Body of pancreas (tissue), 4 donors: ENCODE measurements at regions not wholly inside any gene's neighbourhood (a gene's known extent, or its start where the extent isn't known, plus 50 kb on each side); places are given as distances from the start of the nearest gene placed in this dataset.

Source experiments
- ATAC-seq: fragments of 150-250 bp; one replicate; pipeline ENCODE4 v1.9.1; 2016
- DNase-seq, 4 donors: peaks; one replicate each; pipeline ENCODE4 v3.0.0-alpha.2; 2019
- H3K27ac ChIP-seq, 4 donors: fragments of 200-600 bp; sonication (generic); 1 replicate in 3 of 4; 2 replicates in 1 of 4; pipeline versions ENCODE4 v1.5.1 to v1.6.1; 2016 to 2019; ENCODE audit warnings: mild to moderate bottlenecking in 1 of 4, mixed read lengths in 1 of 4, moderate library complexity in 1 of 4
- H3K27me3 ChIP-seq, 2 donors: fragments of 200-600 bp; sonication (generic); one replicate each; pipeline ENCODE4 v1.6.0; 2016; ENCODE audit warnings: mild to moderate bottlenecking in 1 of 2
- H3K36me3 ChIP-seq, 2 donors: fragments of 200-600 bp; sonication (generic); replicated peaks in 1 of 2; 2 replicates each; pipeline ENCODE4 v1.5.1; 2016; ENCODE audit warnings: low read depth in 2 of 2; ENCODE audit not compliant: insufficient read depth in 1 of 2
- H3K4me1 ChIP-seq: fragments of 200-600 bp; sonication (generic); one replicate; pipeline ENCODE4 v1.6.0; 2016
- H3K4me3 ChIP-seq, 2 donors: fragments of 200-600 bp; sonication (generic); 1 replicate in 1 of 2; 2 replicates in 1 of 2; pipeline ENCODE4 v1.5.1; 2016 to 2019
- H3K9me3 ChIP-seq, 3 donors: fragments of 200-600 bp; sonication (generic); 1 replicate in 2 of 3; 2 replicates in 1 of 3; pipeline ENCODE4 v1.5.1; 2016
- POLR2A ChIP-seq, 3 donors: fragments of 450-650 bp; IDR thresholded peaks; one replicate each; pipeline ENCODE4 v1.6.1; 2016; ENCODE audit warnings: antibody characterized with exemption in 3 of 3, mild to moderate bottlenecking in 2 of 3
- WGBS, 2 donors: methylation state at CpG; one replicate each; pipeline ENCODE4 v1.1.5; 2017; 5-methylcytosine and 5-hydroxymethylcytosine counted together
- intact Hi-C: fragments of 100-400 bp; cut with DNase I; formaldehyde crosslinking; loops from one replicate; pipeline ENCODE4 v1.15.1; 2023
- TF ChIP-seq, protein P1 (sequence below), 7 experiments: fragments of 450-650 bp in 4 of 7; fragments of 200-600 bp in 3 of 7; sonication (generic) in 3 of 7; IDR thresholded peaks; one replicate each; pipeline ENCODE4 v1.5.1; 2016 to 2019; ENCODE audit warnings: antibody characterized with exemption in 7 of 7

DNA sequence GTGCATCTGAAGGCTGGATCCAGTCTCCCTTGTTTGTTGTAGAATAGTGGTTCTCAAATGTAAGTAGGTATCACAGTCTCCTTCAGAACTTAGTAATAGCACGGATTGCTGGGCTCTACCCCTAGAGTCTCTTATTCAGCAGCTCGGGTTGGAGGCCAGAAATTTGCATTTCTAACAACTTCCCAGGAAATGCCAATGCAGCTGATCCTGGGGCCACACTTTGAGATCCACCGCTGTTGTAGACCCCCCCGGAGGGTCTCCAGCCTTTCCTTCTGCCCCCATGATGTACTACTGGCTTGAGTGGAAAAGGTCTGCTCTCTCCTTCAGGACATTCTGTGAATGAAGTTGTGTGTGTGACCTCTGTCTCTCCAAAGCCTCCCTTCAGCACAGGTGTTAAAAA lies 153.8 kb upstream of the CTNNB1 start:
- no peaks in the 10 kb centered on the region for H3K36me3 ChIP-seq
- peaks cover 11% of the 10 kb centered on the region for H3K4me1 ChIP-seq
- no peak overlapping the region for H3K27ac ChIP-seq
- no peak overlapping the region for H3K4me3 ChIP-seq
- DNase-seq: no peak
- no peaks in the 10 kb centered on the region for H3K27me3 ChIP-seq
- no peaks in the 10 kb centered on the region for H3K9me3 ChIP-seq
- WGBS, 2 donors: 74 to 75% methylated on average over 4 of the region's 4 CpGs
- TF ChIP-seq, protein P1, sequence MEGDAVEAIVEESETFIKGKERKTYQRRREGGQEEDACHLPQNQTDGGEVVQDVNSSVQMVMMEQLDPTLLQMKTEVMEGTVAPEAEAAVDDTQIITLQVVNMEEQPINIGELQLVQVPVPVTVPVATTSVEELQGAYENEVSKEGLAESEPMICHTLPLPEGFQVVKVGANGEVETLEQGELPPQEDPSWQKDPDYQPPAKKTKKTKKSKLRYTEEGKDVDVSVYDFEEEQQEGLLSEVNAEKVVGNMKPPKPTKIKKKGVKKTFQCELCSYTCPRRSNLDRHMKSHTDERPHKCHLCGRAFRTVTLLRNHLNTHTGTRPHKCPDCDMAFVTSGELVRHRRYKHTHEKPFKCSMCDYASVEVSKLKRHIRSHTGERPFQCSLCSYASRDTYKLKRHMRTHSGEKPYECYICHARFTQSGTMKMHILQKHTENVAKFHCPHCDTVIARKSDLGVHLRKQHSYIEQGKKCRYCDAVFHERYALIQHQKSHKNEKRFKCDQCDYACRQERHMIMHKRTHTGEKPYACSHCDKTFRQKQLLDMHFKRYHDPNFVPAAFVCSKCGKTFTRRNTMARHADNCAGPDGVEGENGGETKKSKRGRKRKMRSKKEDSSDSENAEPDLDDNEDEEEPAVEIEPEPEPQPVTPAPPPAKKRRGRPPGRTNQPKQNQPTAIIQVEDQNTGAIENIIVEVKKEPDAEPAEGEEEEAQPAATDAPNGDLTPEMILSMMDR (IDR thresholded peaks at IDR 0.05): no peak
- no peak for TF ChIP-seq POLR2A (IDR thresholded peaks at IDR 0.05)
- intact Hi-C loops: no loop called here
- ATAC-seq: no peak

GRCh38 chr3:41050144-41050543 lies 149.2 kb upstream of the CTNNB1 start:
- intact Hi-C loops: no loop called here
- ATAC-seq (no peak), DNase-seq (no peak)
- Histone ChIP-seq H3K9me3 (no peaks in the 10 kb centered on the region), H3K4me3 (no peak overlapping the region), H3K27me3 (no peaks in the 10 kb centered on the region), H3K4me1 (no peaks in the 10 kb centered on the region), H3K27ac (no peak overlapping the region), H3K36me3 (no peaks in the 10 kb centered on the region)
- 78 to 87% methylated on average over 4 of the region's 4 CpGs for WGBS, 2 donors
- no peak for TF ChIP-seq POLR2A (IDR thresholded peaks at IDR 0.05)

GRCh38 chr3:41053220-41053619 lies 146.1 kb upstream of the CTNNB1 start:
- no peak for DNase-seq
- H3K27me3 ChIP-seq: no peaks in the 10 kb centered on the region
- 86 to 96% methylated on average over 2 of the region's 2 CpGs for WGBS, 2 donors
- H3K4me3 ChIP-seq: no peak overlapping the region
- ATAC-seq: no peak
- TF ChIP-seq, protein P1 (IDR thresholded peaks at IDR 0.05): no peak
- no peak for TF ChIP-seq POLR2A (IDR thresholded peaks at IDR 0.05)
- H3K27ac ChIP-seq: no peak overlapping the region
- no peaks in the 10 kb centered on the region for H3K9me3 ChIP-seq
- H3K36me3 ChIP-seq: no peaks in the 10 kb centered on the region
- intact Hi-C loops: no loop called here
- no peaks in the 10 kb centered on the region for H3K4me1 ChIP-seq

- intact Hi-C loops: no loop called here
Observed at GRCh38 chr3:41060106-41060505, 139.2 kb upstream of the CTNNB1 start.

DNA sequence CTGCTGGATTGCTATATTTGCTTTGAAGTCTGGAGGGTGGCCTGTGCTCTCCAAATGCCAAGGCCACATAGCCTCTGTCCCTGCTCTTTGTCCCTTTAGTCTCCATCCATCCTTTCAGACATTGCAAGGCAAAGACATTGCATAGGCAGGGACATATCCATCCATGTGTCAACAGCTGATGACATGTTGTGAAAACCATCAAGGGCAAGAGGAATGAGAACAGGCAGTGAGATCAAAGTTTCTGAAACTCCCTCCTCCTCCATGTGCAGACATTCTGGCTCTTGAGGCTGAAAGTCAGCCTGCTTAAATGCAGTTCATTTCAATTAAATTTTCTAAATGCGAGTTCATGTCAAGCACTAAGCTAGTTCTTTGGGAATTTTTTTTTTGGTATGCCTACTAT lies 135.2 kb upstream of the CTNNB1 start:
- ATAC-seq (no peak), DNase-seq (no peak)
- Histone ChIP-seq H3K4me1 (no peaks in the 10 kb centered on the region), H3K27ac (no peak overlapping the region), H3K9me3 (no peaks in the 10 kb centered on the region), H3K4me3 (no peak overlapping the region), H3K27me3 (no peaks in the 10 kb centered on the region), H3K36me3 (no peaks in the 10 kb centered on the region)
- 74 to 80% methylated on average over 1 of the region's 1 CpG for WGBS, 2 donors
- no peak for TF ChIP-seq POLR2A (IDR thresholded peaks at IDR 0.05)
- TF ChIP-seq, protein P1 (IDR thresholded peaks at IDR 0.05): no peak
- intact Hi-C loops: no loop called here

More at GRCh38 chr3:41060106-41060505, 139.2 kb upstream of the CTNNB1 start:
- no peak for TF ChIP-seq POLR2A (IDR thresholded peaks at IDR 0.05)
- TF ChIP-seq, protein P1 (IDR thresholded peaks at IDR 0.05): no peak
- Histone ChIP-seq H3K36me3 (no peaks in the 10 kb centered on the region), H3K9me3 (no peaks in the 10 kb centered on the region), H3K27me3 (no peaks in the 10 kb centered on the region), H3K4me3 (no peak overlapping the region), H3K4me1 (no peaks in the 10 kb centered on the region), H3K27ac (no peak overlapping the region)
- no peak for DNase-seq
- WGBS, 2 donors: 71 to 76% methylated on average over 2 of the region's 2 CpGs
- ATAC-seq: no peak
